Hepatocyte (in vitro differentiated cells): ENCODE measurements at regions not wholly inside any gene's neighbourhood (a gene's known extent, or its start where the extent isn't known, plus 50 kb on each side); places are given as distances from the start of the nearest gene placed in this dataset.

Experiments
- DNase-seq: peaks from one replicate; pipeline ENCODE4 v3.0.0-alpha.2; 2016; ENCODE audit warnings: low spot score
- H2AFZ ChIP-seq: fragments of 200-600 bp; sonication (generic); 2 replicates; pipeline ENCODE4 v1.6.0; 2016; ENCODE audit warnings: antibody characterized with exemption, mild to moderate bottlenecking
- H3K27ac ChIP-seq: fragments of 200-600 bp; sonication (generic); 2 replicates; pipeline ENCODE4 v1.5.1; 2016; ENCODE audit warnings: mild to moderate bottlenecking
- H3K27me3 ChIP-seq: fragments of 200-600 bp; sonication (generic); 2 replicates; pipeline ENCODE4 v1.6.1; 2016
- H3K36me3 ChIP-seq: fragments of 200-600 bp; sonication (generic); replicated peaks from 2 replicates; pipeline ENCODE4 v1.5.1; 2016; ENCODE audit warnings: low read depth; ENCODE audit not compliant: insufficient read depth
- H3K4me1 ChIP-seq: fragments of 200-600 bp; sonication (generic); 2 replicates; pipeline ENCODE4 v1.5.1; 2016; ENCODE audit warnings: mild to moderate bottlenecking, moderate library complexity; ENCODE audit not compliant: insufficient read depth
- H3K4me2 ChIP-seq: fragments of 200-600 bp; sonication (generic); 2 replicates; pipeline ENCODE4 v1.6.0; 2016
- H3K4me3 ChIP-seq: fragments of 200-600 bp; sonication (generic); 2 replicates; pipeline ENCODE4 v1.5.1; 2016; ENCODE audit warnings: mild to moderate bottlenecking
- H3K79me2 ChIP-seq: fragments of 200-600 bp; sonication (generic); 2 replicates; pipeline ENCODE4 v1.6.0; 2017; ENCODE audit warnings: mild to moderate bottlenecking
- H3K9me2 ChIP-seq: fragments of 200-600 bp; sonication (generic); replicated peaks from 2 replicates; pipeline ENCODE4 v1.6.0; 2017; ENCODE audit warnings: mild to moderate bottlenecking; ENCODE audit not compliant: insufficient read depth
- H3K9me3 ChIP-seq: fragments of 200-600 bp; sonication (generic); 2 replicates; pipeline ENCODE4 v1.5.1; 2016; ENCODE audit warnings: low read depth, mild to moderate bottlenecking
- H4K20me1 ChIP-seq: fragments of 200-600 bp; sonication (generic); 2 replicates; pipeline ENCODE4 v1.6.0; 2016; ENCODE audit warnings: mild to moderate bottlenecking; ENCODE audit not compliant: insufficient read depth, poor library complexity, severe bottlenecking
- CTCF ChIP-seq: fragments of 200-600 bp; sonication (generic); IDR thresholded peaks from 2 replicates; pipeline ENCODE4 v1.5.1; 2016; ENCODE audit warnings: antibody characterized with exemption, mild to moderate bottlenecking; ENCODE audit not compliant: poor library complexity
- EZH2 ChIP-seq: fragments of 200-600 bp; sonication (generic); IDR thresholded peaks from 2 replicates; pipeline ENCODE4 v1.6.1; 2016; ENCODE audit warnings: antibody characterized with exemption, mild to moderate bottlenecking, borderline replicate concordance
- EZH2phosphoT487 ChIP-seq: fragments of 200-600 bp; sonication (generic); IDR thresholded peaks from one replicate; pipeline ENCODE4 v1.6.1; 2018; ENCODE audit warnings: antibody characterized with exemption, mild to moderate bottlenecking, low read depth, moderate library complexity; ENCODE audit not compliant: unreplicated experiment, severe bottlenecking
- WGBS: methylation state at CpG from one replicate; pipeline ENCODE4 v1.1.6; 2016; ENCODE audit warnings: low lambda C conversion rate; ENCODE audit errors: missing lambda C conversion rate; 5-methylcytosine and 5-hydroxymethylcytosine counted together

GRCh38 chr17:73769479-73769878, 125.2 kb upstream of the SDK2 start:
- Histone ChIP-seq H3K9me2 (no peaks in the 10 kb centered on the region), H3K9me3 (no peaks in the 10 kb centered on the region), H3K27me3 (no peaks in the 10 kb centered on the region), H4K20me1 (no peaks in the 10 kb centered on the region), H3K4me3 (no peak overlapping the region), H3K4me2 (no peak overlapping the region), H2AFZ (no peak overlapping the region), H3K27ac (no peak overlapping the region), H3K4me1 (peaks cover 7% of the 10 kb centered on the region), H3K36me3 (no peaks in the 10 kb centered on the region), H3K79me2 (no peaks in the 10 kb centered on the region)
- WGBS: 85% methylated on average over 3 of the region's 3 CpGs
- DNase-seq: no peak
- TF ChIP-seq CTCF (no peak), EZH2 (no peak), EZH2phosphoT487 (no peak)

DNA sequence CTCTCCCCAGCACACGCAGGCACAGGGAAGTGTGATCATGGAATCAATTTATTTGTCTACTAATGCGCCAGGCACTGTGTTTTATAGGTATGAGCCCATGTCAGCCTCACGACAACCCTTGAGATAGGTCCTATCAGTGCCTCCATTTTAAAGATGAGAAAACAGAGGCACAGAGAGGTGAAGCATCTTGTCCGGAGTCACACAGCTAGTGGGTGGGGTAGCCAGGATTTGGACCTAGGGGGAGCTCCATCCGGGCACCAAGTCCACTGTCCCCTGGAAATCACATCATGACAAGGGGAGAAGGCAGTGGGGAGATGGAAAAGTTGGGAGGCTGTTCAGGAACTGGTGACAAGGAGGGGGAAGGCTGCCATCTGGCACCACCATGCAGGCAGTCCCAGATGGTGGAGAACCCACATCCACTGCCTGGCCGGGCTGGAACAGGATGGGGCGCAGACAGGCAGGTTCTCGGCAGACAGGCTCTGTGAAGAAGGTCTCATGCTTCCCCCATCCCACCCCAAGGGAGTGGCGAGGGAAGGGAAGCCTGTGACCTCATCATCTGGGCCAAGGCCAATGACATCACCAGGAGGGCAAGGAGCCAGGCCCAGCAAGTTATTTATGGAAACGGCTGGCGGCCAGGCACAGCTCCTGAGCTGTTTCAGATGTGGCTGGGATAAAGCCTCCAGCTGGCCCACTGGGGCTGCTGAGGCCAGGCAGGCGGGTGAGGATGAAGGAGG, 126.0 kb upstream of the SDK2 start:
- Histone ChIP-seq H3K27me3 (no peaks in the 10 kb centered on the region), H3K9me2 (no peaks in the 10 kb centered on the region), H3K36me3 (no peaks in the 10 kb centered on the region), H3K79me2 (no peaks in the 10 kb centered on the region), H3K9me3 (no peaks in the 10 kb centered on the region), H3K4me3 (no peak overlapping the region), H3K27ac (no peak overlapping the region), H2AFZ (no peak overlapping the region), H4K20me1 (no peaks in the 10 kb centered on the region), H3K4me1 (peaks cover 7% of the 10 kb centered on the region), H3K4me2 (no peak overlapping the region)
- TF ChIP-seq EZH2 (no peak), CTCF (no peak), EZH2phosphoT487 (no peak)
- 72% methylated on average over 12 of the region's 12 CpGs for WGBS
- peak; percentile 86 for DNase-seq

- Histone ChIP-seq H3K36me3 (no peaks in the 10 kb centered on the region), H3K79me2 (no peaks in the 10 kb centered on the region), H4K20me1 (no peaks in the 10 kb centered on the region), H3K4me3 (no peak overlapping the region), H3K9me3 (no peaks in the 10 kb centered on the region), H3K27me3 (no peaks in the 10 kb centered on the region), H3K4me1 (peaks cover 7% of the 10 kb centered on the region), H3K27ac (no peak overlapping the region), H3K9me2 (no peaks in the 10 kb centered on the region), H2AFZ (no peak overlapping the region), H3K4me2 (no peak overlapping the region)
- DNase-seq: no peak
- 76% methylated on average over 6 of the region's 6 CpGs for WGBS
- TF ChIP-seq EZH2 (no peak), CTCF (no peak), EZH2phosphoT487 (no peak)
Observed at GRCh38 chr17:73770849-73771229, 126.6 kb upstream of the SDK2 start.
